Transverse colon (tissue), 4 donors: ENCODE measurements at regions not wholly inside any gene's neighbourhood (a gene's known extent, or its start where the extent isn't known, plus 50 kb on each side); places are given as distances from the start of the nearest gene placed in this dataset.

Experiments used
- DNase-seq: peaks from one replicate; pipeline ENCODE4 v3.0.0-alpha.2; 2019
- H3K27ac ChIP-seq, 4 donors: fragments of 200-600 bp; sonication (generic); 2 replicates each; pipeline ENCODE4 v1.5.1; 2016 to 2018; ENCODE audit warnings: inconsistent platforms in 4 of 4
- H3K27me3 ChIP-seq: fragments of 200-600 bp; sonication (generic); 2 replicates; pipeline ENCODE4 v1.5.1; 2017; ENCODE audit warnings: inconsistent platforms
- H3K36me3 ChIP-seq, 4 donors: fragments of 200-600 bp; sonication (generic); 2 replicates each; pipeline ENCODE4 v1.5.1; 2017 to 2019; ENCODE audit warnings: inconsistent platforms in 4 of 4
- H3K4me1 ChIP-seq, 4 donors: fragments of 200-600 bp; sonication (generic); 2 replicates each; pipeline ENCODE4 v1.5.1; 2017 to 2020; ENCODE audit warnings: inconsistent platforms in 4 of 4
- H3K4me3 ChIP-seq, 4 donors: fragments of 200-600 bp; sonication (generic); 1 replicate in 1 of 4; 2 replicates in 3 of 4; pipeline versions ENCODE4 v1.5.1 to v1.6.1; 2017 to 2019; ENCODE audit warnings: inconsistent platforms in 4 of 4
- H3K9me3 ChIP-seq, 2 donors: fragments of 200-600 bp; sonication (generic); 2 replicates each; pipeline ENCODE4 v1.5.1; 2017 to 2019; ENCODE audit warnings: inconsistent platforms in 2 of 2
- EP300 ChIP-seq: sonication (generic); formaldehyde crosslinking; IDR thresholded peaks from one replicate; pipeline ENCODE4 v1.6.1; 2017; ENCODE audit warnings: antibody characterized with exemption, low read depth
- POLR2A ChIP-seq: fragments of 450-650 bp; IDR thresholded peaks from one replicate; pipeline ENCODE4 v1.6.1; 2016; ENCODE audit warnings: antibody characterized with exemption, mild to moderate bottlenecking, moderate library complexity
- POLR2AphosphoS5 ChIP-seq, 3 donors: sonication (generic); formaldehyde crosslinking; IDR thresholded peaks; one replicate each; pipeline ENCODE4 v1.6.1; 2016; ENCODE audit warnings: antibody characterized with exemption in 3 of 3
- WGBS, 2 donors: methylation state at CpG; one replicate each; pipeline ENCODE4 v1.1.5; 2018; ENCODE audit warnings: low coverage in 1 of 2; 5-methylcytosine and 5-hydroxymethylcytosine counted together
- in situ Hi-C, 4 donors: fragments of 200-750 bp; cut with MboI; loops; one replicate each; pipeline versions ENCODE4 v1.15.0 to v1.15.1; 2017; ENCODE audit warnings: low sequenced_read_pairs in 3 of 4, low pct_ligation_motif_present in 1 of 4, low pct_unique_long_range_greater_than_20kb in 1 of 4
- intact Hi-C: fragments of 100-400 bp; cut with DNase I; formaldehyde crosslinking; loops from one replicate; pipeline ENCODE4 v1.15.1; 2023; ENCODE audit warnings: low total_unique reads
- TF ChIP-seq, protein P1 (sequence below), 5 experiments: fragments of 200-600 bp in 3 of 5; fragments of 450-650 bp in 2 of 5; sonication (generic) in 3 of 5; IDR thresholded peaks; 1 replicate in 2 of 5; 2 replicates in 3 of 5; pipeline ENCODE4 v1.5.1; 2016 to 2017; ENCODE audit warnings: antibody characterized with exemption in 5 of 5, inconsistent platforms in 3 of 5, mild to moderate bottlenecking in 2 of 5, moderate library complexity in 1 of 5

DNA sequence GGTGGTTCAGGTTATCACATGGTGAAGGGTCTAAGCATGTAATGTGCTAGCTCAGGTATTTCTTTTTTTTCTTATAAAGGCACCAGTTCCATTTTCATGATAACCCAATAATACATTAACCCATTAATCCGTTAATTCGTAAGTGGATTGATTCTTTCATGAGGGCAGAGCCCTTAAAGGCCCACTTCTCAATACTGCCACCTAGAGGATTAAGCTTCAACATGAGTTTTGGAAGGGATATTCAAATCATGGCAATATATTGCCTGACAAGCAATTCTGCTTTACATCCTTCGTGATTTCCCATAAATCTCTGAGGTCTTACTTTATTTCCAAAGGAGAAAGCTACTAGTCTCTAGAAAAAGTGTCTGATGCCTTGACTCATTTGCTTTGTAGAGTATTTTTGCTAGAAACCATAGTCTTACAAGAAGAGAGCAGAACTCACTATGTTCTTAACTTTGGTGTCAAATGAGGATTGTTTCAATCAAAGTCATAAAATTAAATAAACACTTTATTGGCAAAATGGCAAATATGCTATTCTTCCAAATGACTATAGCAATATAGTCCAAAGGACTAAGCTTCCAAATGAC lies 271.3 kb downstream of the KCNS3 start:
- TF ChIP-seq POLR2AphosphoS5 (IDR thresholded peaks at IDR 0.05) (no peak), POLR2A (no peak), EP300 (no peak)
- TF ChIP-seq, protein P1, sequence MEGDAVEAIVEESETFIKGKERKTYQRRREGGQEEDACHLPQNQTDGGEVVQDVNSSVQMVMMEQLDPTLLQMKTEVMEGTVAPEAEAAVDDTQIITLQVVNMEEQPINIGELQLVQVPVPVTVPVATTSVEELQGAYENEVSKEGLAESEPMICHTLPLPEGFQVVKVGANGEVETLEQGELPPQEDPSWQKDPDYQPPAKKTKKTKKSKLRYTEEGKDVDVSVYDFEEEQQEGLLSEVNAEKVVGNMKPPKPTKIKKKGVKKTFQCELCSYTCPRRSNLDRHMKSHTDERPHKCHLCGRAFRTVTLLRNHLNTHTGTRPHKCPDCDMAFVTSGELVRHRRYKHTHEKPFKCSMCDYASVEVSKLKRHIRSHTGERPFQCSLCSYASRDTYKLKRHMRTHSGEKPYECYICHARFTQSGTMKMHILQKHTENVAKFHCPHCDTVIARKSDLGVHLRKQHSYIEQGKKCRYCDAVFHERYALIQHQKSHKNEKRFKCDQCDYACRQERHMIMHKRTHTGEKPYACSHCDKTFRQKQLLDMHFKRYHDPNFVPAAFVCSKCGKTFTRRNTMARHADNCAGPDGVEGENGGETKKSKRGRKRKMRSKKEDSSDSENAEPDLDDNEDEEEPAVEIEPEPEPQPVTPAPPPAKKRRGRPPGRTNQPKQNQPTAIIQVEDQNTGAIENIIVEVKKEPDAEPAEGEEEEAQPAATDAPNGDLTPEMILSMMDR (IDR thresholded peaks at IDR 0.05) = peak; percentile 51 to 78 (median 68)
- in situ Hi-C loops = loop anchor here in 3 of 4 donors (10.0 to 25.0 kb wide), 3 partner anchors 287 to 412 kb away; no protein-coding TSS in a partner anchor
- intact Hi-C loops = loop anchor here (5.0 kb wide), 1 partner anchor 297 kb away; no protein-coding TSS in a partner anchor
- Histone ChIP-seq H3K36me3 (no peaks in the 10 kb centered on the region), H3K27ac (no peak overlapping the region), H3K4me1 (no peaks in the 10 kb centered on the region), H3K9me3 (no peaks in the 10 kb centered on the region), H3K4me3 (no peak overlapping the region), H3K27me3 (no peaks in the 10 kb centered on the region)
- WGBS, 2 donors = 0 to 5% methylated on average over 1 to 3 of the region's 3 CpGs
- DNase-seq = no peak

DNA sequence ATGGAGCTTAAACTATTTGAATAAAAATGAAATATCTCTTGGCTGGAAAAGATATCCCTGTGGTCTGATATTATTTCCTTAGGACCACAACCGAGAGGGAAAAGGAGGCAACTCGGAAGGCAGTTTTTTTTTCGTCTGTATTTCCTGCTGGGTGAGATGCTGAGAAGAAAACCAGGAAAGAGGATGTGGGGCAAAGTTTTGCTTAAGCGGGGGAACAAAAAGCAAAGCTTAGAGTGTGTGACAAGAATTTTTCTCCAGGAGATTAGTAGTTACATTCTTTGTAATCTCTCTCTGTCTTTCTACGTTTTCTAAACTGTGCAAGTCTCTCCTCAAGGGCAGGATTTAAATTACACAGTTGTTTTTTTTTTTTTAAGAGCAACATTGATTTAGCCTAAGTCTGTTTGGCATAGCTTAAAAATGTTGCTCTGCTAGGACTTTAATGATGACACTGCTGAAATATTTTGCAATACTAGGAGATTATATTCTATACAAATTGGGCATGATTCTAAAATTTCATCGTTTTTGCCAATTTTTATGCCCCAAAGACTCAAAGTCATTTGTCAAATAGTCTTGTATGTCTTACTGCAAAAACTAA lies 258.5 kb downstream of the KCNS3 start:
- Histone ChIP-seq H3K36me3 (no peaks in the 10 kb centered on the region), H3K27me3 (no peaks in the 10 kb centered on the region), H3K4me3 (no peak overlapping the region), H3K9me3 (no peaks in the 10 kb centered on the region), H3K4me1 (no peaks in the 10 kb centered on the region), H3K27ac (no peak overlapping the region)
- no peak for DNase-seq
- intact Hi-C loops = no loop called here
- in situ Hi-C loops = no loop called here
- WGBS, 2 donors = 33 to 38% methylated on average over 6 of the region's 6 CpGs
- TF ChIP-seq EP300 = no peak
- TF ChIP-seq, protein P1 (IDR thresholded peaks at IDR 0.05) = no peak
- no peak for TF ChIP-seq POLR2AphosphoS5 (IDR thresholded peaks at IDR 0.05)
- no peak for TF ChIP-seq POLR2A

DNA sequence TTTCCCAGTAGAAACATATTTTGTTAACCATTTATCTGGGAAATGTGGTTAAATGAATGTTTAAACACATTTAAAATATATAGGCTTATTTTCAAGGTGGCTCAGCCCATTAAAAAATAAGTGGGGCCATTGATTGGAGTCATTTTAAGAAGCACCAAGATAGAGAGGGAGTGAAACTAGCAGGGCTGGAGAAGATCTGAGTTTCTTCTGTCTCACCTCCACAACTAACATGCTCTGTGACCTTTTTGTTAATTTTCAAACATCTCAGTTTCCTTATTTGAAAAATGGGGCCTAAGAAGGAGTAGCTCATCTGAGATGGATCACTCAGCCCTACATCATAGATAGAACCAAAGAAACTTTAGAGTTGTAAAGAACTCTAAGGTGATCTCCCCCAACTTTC lies 254.8 kb downstream of the KCNS3 start:
- Histone ChIP-seq H3K27ac (no peak overlapping the region), H3K27me3 (no peaks in the 10 kb centered on the region), H3K4me1 (no peaks in the 10 kb centered on the region), H3K36me3 (no peaks in the 10 kb centered on the region), H3K9me3 (no peaks in the 10 kb centered on the region), H3K4me3 (no peak overlapping the region)
- intact Hi-C loops = no loop called here
- DNase-seq = no peak
- in situ Hi-C loops = no loop called here
- TF ChIP-seq POLR2A = no peak
- TF ChIP-seq POLR2AphosphoS5 (IDR thresholded peaks at IDR 0.05) = no peak
- TF ChIP-seq, protein P1 (IDR thresholded peaks at IDR 0.05) = no peak
- no peak for TF ChIP-seq EP300

DNA sequence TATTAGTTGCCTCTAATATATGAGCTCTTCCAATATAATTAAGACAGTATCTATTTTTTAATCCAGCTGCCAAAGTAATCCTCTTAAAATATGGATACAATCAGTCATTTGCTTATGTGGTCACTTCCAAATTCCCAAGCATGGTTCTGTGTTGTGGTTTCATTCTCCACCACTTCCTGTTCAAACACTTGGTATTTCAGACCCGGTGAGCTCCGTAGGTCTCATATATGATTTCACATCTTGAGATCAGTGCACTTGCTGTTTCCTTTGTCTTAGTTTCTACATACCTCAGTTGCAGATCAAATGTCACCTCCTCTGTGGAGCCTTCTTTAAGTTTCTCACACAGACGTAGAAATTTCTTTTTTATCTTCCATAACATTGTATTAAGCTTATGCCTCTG lies 254.2 kb downstream of the KCNS3 start:
- TF ChIP-seq EP300 = no peak
- no peak for TF ChIP-seq POLR2A
- TF ChIP-seq, protein P1 (IDR thresholded peaks at IDR 0.05) = no peak
- TF ChIP-seq POLR2AphosphoS5 (IDR thresholded peaks at IDR 0.05) = no peak
- no peaks in the 10 kb centered on the region for H3K36me3 ChIP-seq
- H3K4me1 ChIP-seq = no peaks in the 10 kb centered on the region
- no peak overlapping the region for H3K4me3 ChIP-seq
- WGBS, 2 donors = 41 to 58% methylated on average over 3 of the region's 3 CpGs
- no peak for DNase-seq
- H3K27ac ChIP-seq = no peak overlapping the region
- H3K27me3 ChIP-seq = no peaks in the 10 kb centered on the region
- in situ Hi-C loops = no loop called here
- intact Hi-C loops = no loop called here
- H3K9me3 ChIP-seq = no peaks in the 10 kb centered on the region
